WTC11 (cell line): ENCODE measurements at regions not wholly inside any gene's neighbourhood (a gene's known extent, or its start where the extent isn't known, plus 50 kb on each side); places are given as distances from the start of the nearest gene placed in this dataset.

Experiments
- ATAC-seq: fragments of 200-7000 bp; cut with Tn5 transposase; 2 replicates; pipeline ENCODE4 v1.10.0; 2021; ENCODE audit warnings: mild to moderate bottlenecking, moderate library complexity
- CTCF ChIA-PET: fragments of 300-600 bp; sonication (Branson Sonifier 250); formaldehyde crosslinking; loops from one replicate; lab custom pipeline; 2021; ENCODE audit warnings: antibody characterized with exemption; lab: Charles Lee
- POLR2A ChIA-PET: fragments of 350-600 bp; sonication (Branson Sonifier 250); formaldehyde crosslinking; loops from one replicate; lab custom pipeline; 2021; ENCODE audit warnings: antibody characterized with exemption; lab: Charles Lee
- DNase-seq: peaks from one replicate; pipeline ENCODE4 v3.0.0; 2021; ENCODE audit warnings: low spot score
- H3K27ac Mint-ChIP-seq: 2 replicates; pipeline ENCODE4 v1.8.0; 2021; ENCODE audit warnings: mixed read lengths
- H3K27me3 Mint-ChIP-seq: 2 replicates; pipeline ENCODE4 v1.8.0; 2021; ENCODE audit warnings: low read depth, mild to moderate bottlenecking, moderate library complexity, mixed read lengths
- H3K36me3 Mint-ChIP-seq: 2 replicates; pipeline ENCODE4 v1.8.0; 2021; ENCODE audit warnings: mixed read lengths
- H3K4me1 Mint-ChIP-seq: 2 replicates; pipeline ENCODE4 v1.8.0; 2022; ENCODE audit warnings: mixed read lengths
- H3K4me3 Mint-ChIP-seq: 2 replicates; pipeline ENCODE4 v1.8.0; 2021; ENCODE audit warnings: mild to moderate bottlenecking, moderate library complexity, mixed read lengths
- H3K9me3 Mint-ChIP-seq: 2 replicates; pipeline ENCODE4 v1.8.0; 2021; ENCODE audit warnings: mixed read lengths
- CREB1 ChIP-seq: sonication (generic); formaldehyde crosslinking; IDR thresholded peaks from 2 replicates; pipeline ENCODE4 v1.8.0; 2023; ENCODE audit warnings: mild to moderate bottlenecking, missing genetic modification reagents
- EMX1 ChIP-seq: fragments of 250-450 bp; sonication (Bioruptor Pico); IDR thresholded peaks from 2 replicates; pipeline ENCODE4 v1.8.0; 2021; ENCODE audit warnings: mild to moderate bottlenecking
- GTF2I ChIP-seq: fragments of 250-450 bp; sonication (Bioruptor Pico); conservative IDR thresholded peaks from 2 replicates; pipeline ENCODE4 v1.4.0; 2021; ENCODE audit warnings: mild to moderate bottlenecking
- HMGA2 ChIP-seq: fragments of 250-450 bp; sonication (Bioruptor Pico); IDR thresholded peaks from 2 replicates; pipeline ENCODE4 v1.4.0; 2021; ENCODE audit warnings: mild to moderate bottlenecking, moderate library complexity
- JAZF1 ChIP-seq: fragments of 250-450 bp; sonication (Bioruptor Pico); IDR thresholded peaks from 2 replicates; pipeline ENCODE4 v1.9.0; 2021; ENCODE audit warnings: moderate library complexity, mild to moderate bottlenecking, inconsistent platforms
- JUN ChIP-seq: sonication (generic); formaldehyde crosslinking; IDR thresholded peaks from 2 replicates; pipeline ENCODE4 v1.8.0; 2023; ENCODE audit warnings: mild to moderate bottlenecking, missing genetic modification reagents
- MXD4 ChIP-seq: fragments of 250-450 bp; sonication (Bioruptor Pico); IDR thresholded peaks from 2 replicates; pipeline ENCODE4 v1.8.0; 2021; ENCODE audit warnings: mild to moderate bottlenecking, moderate library complexity, borderline replicate concordance
- NR1H2 ChIP-seq: sonication (generic); formaldehyde crosslinking; IDR thresholded peaks from 2 replicates; pipeline ENCODE4 v1.9.0; 2021; ENCODE audit warnings: mild to moderate bottlenecking, moderate library complexity, missing genetic modification reagents
- OVOL2 ChIP-seq: fragments of 250-450 bp; sonication (Bioruptor Pico); IDR thresholded peaks from 2 replicates; pipeline ENCODE4 v1.9.0; 2021; ENCODE audit warnings: mild to moderate bottlenecking, borderline replicate concordance
- PRRX2 ChIP-seq: fragments of 250-450 bp; sonication (Bioruptor Pico); IDR thresholded peaks from 2 replicates; pipeline ENCODE4 v1.8.0; 2021; ENCODE audit warnings: mild to moderate bottlenecking
- RELA ChIP-seq: sonication (generic); formaldehyde crosslinking; IDR thresholded peaks from 2 replicates; pipeline ENCODE4 v1.8.1; 2022; ENCODE audit warnings: missing genetic modification reagents, mild to moderate bottlenecking, borderline replicate concordance
- RORB ChIP-seq: fragments of 250-450 bp; sonication (Bioruptor Pico); IDR thresholded peaks from 2 replicates; pipeline ENCODE4 v1.9.0; 2021; ENCODE audit warnings: mild to moderate bottlenecking
- SMAD3 ChIP-seq: sonication (generic); formaldehyde crosslinking; IDR thresholded peaks from 2 replicates; pipeline ENCODE4 v1.8.0; 2022; ENCODE audit warnings: missing genetic modification reagents, mild to moderate bottlenecking, borderline replicate concordance
- TP53 ChIP-seq: sonication (generic); formaldehyde crosslinking; IDR thresholded peaks from 2 replicates; pipeline ENCODE4 v1.8.1; 2023; ENCODE audit warnings: mild to moderate bottlenecking, missing genetic modification reagents
- ZNF121 ChIP-seq: sonication (generic); formaldehyde crosslinking; IDR thresholded peaks from 2 replicates; pipeline ENCODE4 v1.8.0; 2023; ENCODE audit warnings: missing genetic modification reagents
- TF ChIP-seq, protein P1 (sequence below): sonication (generic); formaldehyde crosslinking; IDR thresholded peaks from 2 replicates; pipeline ENCODE4 v1.8.0; 2022; ENCODE audit warnings: missing genetic modification reagents
- TF ChIP-seq, protein P2 (sequence below): sonication (generic); formaldehyde crosslinking; IDR thresholded peaks from 2 replicates; pipeline ENCODE4 v1.8.0; 2022; ENCODE audit warnings: mild to moderate bottlenecking, missing genetic modification reagents
- TF ChIP-seq, protein P3 (sequence below): fragments of 250-450 bp; sonication (Bioruptor Pico); conservative IDR thresholded peaks from 2 replicates; pipeline ENCODE4 v1.9.0; 2021; ENCODE audit warnings: mild to moderate bottlenecking
- TF ChIP-seq, protein P4 (sequence below): fragments of 250-450 bp; sonication (Bioruptor Pico); IDR thresholded peaks from 2 replicates; pipeline ENCODE4 v1.9.0; 2021; ENCODE audit warnings: mild to moderate bottlenecking
- TF ChIP-seq, protein P5 (sequence below): sonication (generic); formaldehyde crosslinking; IDR thresholded peaks from 2 replicates; pipeline ENCODE4 v1.8.0; 2022; ENCODE audit warnings: mild to moderate bottlenecking, missing genetic modification reagents

DNA sequence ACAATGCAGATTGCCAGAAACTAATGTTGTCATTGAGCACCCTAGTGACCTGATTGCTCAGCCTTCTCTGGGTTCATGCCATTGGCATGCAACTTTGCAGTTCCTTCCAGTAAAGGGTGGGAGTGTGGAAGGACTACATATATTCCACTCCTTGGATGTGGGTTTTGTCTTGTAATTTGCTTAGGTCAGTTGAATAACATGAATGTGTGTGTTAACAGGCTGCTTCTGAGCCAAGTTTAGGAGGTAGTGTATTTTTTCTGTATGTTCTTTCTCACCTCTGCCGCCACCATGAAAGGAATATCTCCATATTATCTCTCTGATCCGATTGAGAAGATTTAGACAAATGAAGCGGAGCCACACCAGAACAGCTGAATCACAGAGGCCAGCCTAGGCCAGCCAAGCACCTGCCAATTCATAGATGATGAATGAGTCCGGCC is 1929.6 kb upstream of the CDH6 start:
- TF ChIP-seq EMX1 (CRISPR knock-in tag): no peak
- TF ChIP-seq TP53: no peak
- TF ChIP-seq JAZF1 (CRISPR knock-in tag): no peak
- TF ChIP-seq JUN (CRISPR knock-in tag): no peak
- TF ChIP-seq NR1H2 (CRISPR knock-in tag): no peak
- TF ChIP-seq OVOL2: no peak
- TF ChIP-seq CREB1 (CRISPR knock-in tag): no peak
- no peak for TF ChIP-seq SMAD3 (CRISPR knock-in tag)
- TF ChIP-seq ZNF121 (CRISPR knock-in tag): no peak
- no peak for TF ChIP-seq HMGA2
- TF ChIP-seq, protein P1, sequence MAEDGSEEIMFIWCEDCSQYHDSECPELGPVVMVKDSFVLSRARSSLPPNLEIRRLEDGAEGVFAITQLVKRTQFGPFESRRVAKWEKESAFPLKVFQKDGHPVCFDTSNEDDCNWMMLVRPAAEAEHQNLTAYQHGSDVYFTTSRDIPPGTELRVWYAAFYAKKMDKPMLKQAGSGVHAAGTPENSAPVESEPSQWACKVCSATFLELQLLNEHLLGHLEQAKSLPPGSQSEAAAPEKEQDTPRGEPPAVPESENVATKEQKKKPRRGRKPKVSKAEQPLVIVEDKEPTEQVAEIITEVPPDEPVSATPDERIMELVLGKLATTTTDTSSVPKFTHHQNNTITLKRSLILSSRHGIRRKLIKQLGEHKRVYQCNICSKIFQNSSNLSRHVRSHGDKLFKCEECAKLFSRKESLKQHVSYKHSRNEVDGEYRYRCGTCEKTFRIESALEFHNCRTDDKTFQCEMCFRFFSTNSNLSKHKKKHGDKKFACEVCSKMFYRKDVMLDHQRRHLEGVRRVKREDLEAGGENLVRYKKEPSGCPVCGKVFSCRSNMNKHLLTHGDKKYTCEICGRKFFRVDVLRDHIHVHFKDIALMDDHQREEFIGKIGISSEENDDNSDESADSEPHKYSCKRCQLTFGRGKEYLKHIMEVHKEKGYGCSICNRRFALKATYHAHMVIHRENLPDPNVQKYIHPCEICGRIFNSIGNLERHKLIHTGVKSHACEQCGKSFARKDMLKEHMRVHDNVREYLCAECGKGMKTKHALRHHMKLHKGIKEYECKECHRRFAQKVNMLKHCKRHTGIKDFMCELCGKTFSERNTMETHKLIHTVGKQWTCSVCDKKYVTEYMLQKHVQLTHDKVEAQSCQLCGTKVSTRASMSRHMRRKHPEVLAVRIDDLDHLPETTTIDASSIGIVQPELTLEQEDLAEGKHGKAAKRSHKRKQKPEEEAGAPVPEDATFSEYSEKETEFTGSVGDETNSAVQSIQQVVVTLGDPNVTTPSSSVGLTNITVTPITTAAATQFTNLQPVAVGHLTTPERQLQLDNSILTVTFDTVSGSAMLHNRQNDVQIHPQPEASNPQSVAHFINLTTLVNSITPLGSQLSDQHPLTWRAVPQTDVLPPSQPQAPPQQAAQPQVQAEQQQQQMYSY: no peak
- TF ChIP-seq, protein P2, sequence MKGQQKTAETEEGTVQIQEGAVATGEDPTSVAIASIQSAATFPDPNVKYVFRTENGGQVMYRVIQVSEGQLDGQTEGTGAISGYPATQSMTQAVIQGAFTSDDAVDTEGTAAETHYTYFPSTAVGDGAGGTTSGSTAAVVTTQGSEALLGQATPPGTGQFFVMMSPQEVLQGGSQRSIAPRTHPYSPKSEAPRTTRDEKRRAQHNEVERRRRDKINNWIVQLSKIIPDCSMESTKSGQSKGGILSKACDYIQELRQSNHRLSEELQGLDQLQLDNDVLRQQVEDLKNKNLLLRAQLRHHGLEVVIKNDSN (CRISPR knock-in tag): no peak
- no peak for TF ChIP-seq PRRX2
- TF ChIP-seq, protein P3, sequence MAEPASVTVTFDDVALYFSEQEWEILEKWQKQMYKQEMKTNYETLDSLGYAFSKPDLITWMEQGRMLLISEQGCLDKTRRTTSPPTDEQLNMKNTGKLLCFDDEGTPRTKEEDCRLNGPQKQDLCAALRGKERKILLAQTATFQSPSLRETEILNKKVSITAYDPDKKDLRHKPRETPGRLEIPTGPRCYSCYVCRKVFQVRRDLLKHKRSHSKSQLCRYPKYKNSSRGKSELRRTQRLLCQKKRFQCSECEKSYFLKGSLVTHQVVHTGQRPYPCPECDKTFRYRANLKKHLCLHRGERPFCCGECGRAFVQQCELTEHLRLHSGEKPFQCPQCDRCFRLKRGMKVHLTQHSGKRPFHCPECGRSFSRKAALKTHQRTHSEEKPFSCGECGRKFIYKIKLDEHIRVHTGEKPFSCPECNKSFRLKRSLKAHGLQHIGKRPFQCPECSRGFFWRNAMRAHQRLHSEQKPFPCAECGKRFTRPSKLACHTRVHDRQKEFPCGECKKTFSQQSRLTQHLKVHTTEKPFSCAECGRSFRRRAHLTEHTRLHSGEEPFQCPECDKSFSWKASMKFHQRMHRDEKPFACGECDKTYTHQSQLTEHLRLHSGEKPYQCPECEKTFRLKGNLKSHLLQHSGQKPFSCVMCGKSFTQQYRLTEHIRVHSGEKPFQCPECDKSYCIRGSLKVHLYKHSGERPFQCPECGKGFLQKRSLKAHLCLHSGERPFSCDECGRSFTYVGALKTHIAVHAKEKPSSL (CRISPR knock-in tag): no peak
- TF ChIP-seq GTF2I: no peak
- TF ChIP-seq RELA: no peak
- TF ChIP-seq RORB (CRISPR knock-in tag): no peak
- TF ChIP-seq, protein P4, sequence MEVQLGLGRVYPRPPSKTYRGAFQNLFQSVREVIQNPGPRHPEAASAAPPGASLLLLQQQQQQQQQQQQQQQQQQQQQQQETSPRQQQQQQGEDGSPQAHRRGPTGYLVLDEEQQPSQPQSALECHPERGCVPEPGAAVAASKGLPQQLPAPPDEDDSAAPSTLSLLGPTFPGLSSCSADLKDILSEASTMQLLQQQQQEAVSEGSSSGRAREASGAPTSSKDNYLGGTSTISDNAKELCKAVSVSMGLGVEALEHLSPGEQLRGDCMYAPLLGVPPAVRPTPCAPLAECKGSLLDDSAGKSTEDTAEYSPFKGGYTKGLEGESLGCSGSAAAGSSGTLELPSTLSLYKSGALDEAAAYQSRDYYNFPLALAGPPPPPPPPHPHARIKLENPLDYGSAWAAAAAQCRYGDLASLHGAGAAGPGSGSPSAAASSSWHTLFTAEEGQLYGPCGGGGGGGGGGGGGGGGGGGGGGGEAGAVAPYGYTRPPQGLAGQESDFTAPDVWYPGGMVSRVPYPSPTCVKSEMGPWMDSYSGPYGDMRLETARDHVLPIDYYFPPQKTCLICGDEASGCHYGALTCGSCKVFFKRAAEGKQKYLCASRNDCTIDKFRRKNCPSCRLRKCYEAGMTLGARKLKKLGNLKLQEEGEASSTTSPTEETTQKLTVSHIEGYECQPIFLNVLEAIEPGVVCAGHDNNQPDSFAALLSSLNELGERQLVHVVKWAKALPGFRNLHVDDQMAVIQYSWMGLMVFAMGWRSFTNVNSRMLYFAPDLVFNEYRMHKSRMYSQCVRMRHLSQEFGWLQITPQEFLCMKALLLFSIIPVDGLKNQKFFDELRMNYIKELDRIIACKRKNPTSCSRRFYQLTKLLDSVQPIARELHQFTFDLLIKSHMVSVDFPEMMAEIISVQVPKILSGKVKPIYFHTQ (CRISPR knock-in tag): no peak
- TF ChIP-seq, protein P5, sequence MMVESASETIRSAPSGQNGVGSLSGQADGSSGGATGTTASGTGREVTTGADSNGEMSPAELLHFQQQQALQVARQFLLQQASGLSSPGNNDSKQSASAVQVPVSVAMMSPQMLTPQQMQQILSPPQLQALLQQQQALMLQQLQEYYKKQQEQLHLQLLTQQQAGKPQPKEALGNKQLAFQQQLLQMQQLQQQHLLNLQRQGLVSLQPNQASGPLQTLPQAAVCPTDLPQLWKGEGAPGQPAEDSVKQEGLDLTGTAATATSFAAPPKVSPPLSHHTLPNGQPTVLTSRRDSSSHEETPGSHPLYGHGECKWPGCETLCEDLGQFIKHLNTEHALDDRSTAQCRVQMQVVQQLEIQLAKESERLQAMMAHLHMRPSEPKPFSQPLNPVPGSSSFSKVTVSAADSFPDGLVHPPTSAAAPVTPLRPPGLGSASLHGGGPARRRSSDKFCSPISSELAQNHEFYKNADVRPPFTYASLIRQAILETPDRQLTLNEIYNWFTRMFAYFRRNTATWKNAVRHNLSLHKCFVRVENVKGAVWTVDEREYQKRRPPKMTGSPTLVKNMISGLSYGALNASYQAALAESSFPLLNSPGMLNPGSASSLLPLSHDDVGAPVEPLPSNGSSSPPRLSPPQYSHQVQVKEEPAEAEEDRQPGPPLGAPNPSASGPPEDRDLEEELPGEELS (CRISPR knock-in tag): no peak
- TF ChIP-seq MXD4 (CRISPR knock-in tag): no peak
- TF ChIP-seq, all 79 proteins: peak for 0
- ChIA-PET CTCF (no interaction called here), POLR2A (no interaction called here)
- Mint-ChIP-seq H3K4me3 (no peak overlapping the region), H3K4me1 (peaks cover 8% of the 10 kb centered on the region), H3K27me3 (no peaks in the 10 kb centered on the region), H3K9me3 (0 out of 2 replicates have a peak, but pooled peaks cover 4% of the 10 kb centered on the region), H3K27ac (no peak overlapping the region), H3K36me3 (no peaks in the 10 kb centered on the region)
- ATAC-seq: no peak
- DNase-seq: no peak
